DMS 273 (cell line): ENCODE measurements at regions not wholly inside any gene's neighbourhood (a gene's known extent, or its start where the extent isn't known, plus 50 kb on each side); places are given as distances from the start of the nearest gene placed in this dataset.
"Not testable (repeated sequence)": the region's sequence is repeated elsewhere in the genome, so short reads cannot be mapped to it uniquely, and the experiment has no call there.

Experiments used
- DNase-seq: peaks from one replicate; lab custom pipeline; 2025; ENCODE audit not compliant: unreplicated experiment; lab: John Stamatoyannopoulos, UW

DNA sequence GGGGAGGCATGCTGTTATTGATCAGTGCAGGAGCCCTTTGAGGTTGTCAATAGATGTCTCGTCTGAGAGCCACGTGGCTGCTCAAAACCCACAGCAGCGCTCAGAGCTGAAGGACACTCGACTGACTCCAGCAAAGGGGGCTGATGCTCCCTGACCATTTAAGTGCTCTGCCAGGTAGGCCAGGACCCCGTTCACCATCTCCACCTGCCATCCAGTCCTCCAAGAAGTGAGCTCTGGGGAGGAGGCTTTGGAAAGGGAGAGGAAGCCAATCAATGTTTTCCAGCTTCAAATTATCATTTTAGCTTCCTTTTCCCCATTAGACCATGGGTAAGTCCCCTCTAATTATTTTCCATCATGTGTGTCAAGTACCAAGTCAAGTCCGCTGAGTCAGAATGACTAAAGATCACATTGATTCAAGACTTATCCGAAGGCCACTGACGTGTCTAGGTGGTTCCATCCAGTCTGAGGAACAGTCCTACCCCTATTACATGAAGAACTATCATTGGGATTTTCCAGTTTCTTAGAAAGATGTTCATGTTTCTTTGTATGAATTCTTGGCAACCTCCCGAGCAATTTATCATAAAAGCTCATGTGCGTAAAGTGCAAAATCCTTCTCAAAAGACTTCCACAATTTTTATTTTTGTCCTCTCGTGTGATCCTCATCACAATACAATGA is 302.6 kb upstream of the LYZL1 start:
- no peak for DNase-seq

- DNase-seq = no peak
Observed at GRCh38 chr10:28986856-28987255, 302.0 kb upstream of the LYZL1 start.

DNA sequence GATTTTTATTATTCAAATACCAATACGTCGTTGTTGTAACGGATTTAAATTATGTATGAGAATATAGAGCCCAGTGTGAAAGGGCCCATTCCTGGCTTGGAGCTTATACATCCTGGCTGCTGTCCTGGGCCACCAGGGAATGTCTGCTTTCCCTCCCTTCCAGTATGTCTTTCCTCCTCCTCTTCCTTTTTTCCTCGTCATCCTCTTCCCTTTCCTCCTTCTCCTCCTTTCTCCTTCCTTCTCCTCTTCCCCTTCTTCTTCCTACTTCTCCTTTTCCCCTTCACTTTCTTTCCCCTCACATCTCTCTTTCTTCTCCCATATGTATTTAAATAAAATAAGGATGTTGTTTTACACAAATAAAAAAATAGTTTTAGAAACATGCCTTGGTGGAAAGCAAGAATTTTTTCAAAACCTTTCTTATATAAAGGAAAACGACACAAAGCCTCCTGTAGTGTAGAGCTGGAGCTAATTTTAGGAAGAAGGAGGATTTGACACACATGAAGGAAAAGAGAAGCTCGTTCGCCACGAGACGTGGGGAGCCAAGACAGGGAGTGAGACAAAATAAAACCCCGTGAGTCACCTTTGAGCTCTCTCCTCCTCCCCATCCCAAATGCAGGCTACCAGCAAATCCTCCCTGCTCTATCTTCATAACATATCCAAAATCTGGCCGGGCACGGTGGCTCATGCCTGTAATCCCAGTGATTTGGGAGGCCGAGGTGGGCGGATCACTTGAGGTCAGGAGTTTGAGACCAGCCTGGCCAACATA is 301.1 kb upstream of the LYZL1 start:
- no peak for DNase-seq

DNA sequence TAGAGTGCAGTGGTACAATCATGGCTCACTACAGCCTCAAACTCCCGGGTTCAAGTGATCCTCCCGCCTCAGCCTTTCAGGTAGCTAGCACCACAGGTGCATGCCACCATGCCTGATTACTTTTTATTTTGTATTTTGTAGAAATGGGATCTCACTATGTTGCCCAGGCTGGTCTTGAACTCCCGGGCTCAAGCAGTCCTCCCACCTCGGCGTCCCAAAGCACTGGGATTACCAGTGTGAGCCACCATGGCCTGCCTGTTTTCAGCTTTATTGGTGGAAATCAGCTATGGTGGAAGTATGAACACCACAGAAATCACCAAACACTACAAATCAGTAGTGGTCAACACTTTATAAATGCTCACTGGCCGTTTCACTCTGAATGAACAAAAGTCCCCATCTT is 299.9 kb upstream of the LYZL1 start:
- no peak for DNase-seq

- peak; percentile 40 for DNase-seq
Observed at GRCh38 chr10:28991333-28992270, 297.3 kb upstream of the LYZL1 start.

- no peak for DNase-seq
Observed at GRCh38 chr10:28993056-28993455, 295.8 kb upstream of the LYZL1 start.

DNA sequence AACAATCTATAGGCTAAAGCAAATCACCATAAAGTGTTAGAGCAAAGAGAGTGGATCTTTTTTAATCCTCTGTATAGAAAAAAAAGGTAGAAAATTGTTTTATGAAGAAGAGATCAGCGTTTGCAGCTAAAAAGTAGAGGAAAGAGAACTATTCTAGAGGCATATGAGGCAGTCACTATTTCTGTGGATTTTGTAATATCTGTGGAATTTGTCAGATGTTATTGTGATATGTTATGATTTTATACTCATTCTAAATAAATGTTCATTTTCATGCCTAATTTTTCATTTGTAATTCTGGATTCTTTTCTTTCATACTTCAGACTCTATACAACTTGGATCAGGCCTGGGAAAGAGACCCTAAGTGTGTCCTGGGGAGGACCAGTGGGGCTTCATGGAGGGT is 295.0 kb upstream of the LYZL1 start:
- DNase-seq = no peak

DNA sequence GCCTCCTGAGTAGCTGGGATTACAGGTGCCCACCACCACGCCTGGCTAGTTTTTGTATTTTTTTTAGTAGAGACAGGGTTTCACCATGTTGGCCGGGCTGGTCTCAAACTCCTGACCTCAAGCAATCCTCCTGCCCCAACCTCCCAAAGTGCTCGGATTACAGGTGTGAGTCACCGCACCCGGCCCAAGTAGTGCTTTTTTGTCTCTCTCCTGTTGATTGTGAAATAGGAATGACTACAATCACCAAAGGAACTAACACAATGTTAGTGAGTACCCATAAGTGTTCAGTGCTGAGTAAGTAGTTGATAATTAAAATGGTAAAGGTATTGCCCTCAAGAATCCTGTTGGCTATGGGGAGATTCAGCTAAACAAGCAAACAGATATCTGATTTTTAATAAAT is 294.1 kb upstream of the LYZL1 start:
- DNase-seq = not testable (repeated sequence)

GRCh38 chr10:28995497-28995896 is 293.4 kb upstream of the LYZL1 start:
- DNase-seq = no peak

GRCh38 chr10:28996345-28996744 is 292.5 kb upstream of the LYZL1 start:
- no peak for DNase-seq

DNA sequence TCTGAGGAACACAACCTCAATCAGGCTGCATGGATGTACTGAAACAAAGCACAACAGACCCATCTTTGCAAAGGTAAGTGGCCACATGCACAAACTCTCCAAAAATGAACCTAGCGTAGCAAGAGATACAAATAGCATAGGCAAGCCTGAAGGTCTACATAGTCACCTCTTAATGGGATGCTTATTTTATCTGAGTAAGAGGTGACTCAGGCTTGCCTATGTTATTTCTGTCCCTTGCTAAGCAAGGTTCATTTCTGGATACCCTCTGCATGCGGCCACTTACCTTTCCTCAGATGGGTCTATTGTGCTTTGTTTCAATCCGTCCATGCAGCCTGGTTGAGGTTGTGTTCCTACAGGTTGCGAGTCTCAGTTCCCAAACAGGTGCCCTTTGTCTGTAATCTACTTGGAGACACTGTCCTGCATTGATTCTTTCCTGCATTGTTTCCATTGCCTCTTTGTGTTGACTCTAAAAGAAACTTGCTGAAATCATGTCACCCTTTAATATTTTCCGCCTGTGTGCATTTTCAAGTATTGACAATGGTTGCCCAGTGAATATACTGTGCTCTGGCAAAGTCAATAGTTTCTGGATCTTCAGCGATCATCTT is 291.8 kb upstream of the LYZL1 start:
- DNase-seq = no peak

DNA sequence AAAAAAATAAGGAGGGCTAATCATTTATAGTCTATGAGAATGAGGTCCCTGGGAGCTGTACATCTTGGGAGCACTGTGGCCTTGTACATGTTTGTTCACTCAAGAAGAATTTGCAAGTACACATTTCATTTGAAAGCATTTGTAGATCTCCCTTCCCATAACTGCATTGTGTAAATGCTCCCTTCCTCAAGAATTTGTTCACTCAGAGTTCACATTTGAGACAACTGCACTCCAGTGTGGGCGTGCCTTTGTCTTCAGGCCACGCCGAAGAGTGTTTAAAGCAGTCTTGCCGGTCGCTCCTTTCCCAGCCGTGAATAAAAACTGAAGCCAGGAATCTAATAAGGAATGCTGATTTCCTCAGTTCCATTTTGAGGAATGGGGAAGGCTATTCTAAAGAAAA is 291.1 kb upstream of the LYZL1 start:
- no peak for DNase-seq

DNA sequence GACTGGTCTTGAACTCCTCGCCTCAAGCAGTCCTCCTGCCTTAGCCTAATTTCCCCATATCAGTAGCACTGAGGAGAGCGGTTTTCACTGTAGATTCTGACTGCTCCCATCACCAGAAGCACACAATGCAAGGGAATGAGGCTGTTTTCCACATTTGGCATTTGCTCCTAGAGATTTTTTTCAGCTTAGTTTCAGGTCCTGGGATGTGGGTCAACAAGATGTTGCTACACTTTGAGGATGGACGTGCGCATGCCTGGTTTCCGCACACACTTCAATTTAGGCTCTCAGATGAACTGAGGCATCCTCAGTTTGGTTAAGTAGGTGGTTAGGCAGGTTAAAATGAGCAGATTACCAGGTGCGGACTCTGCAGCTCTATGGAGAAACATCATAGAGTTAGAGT is 287.1 kb upstream of the LYZL1 start:
- no peak for DNase-seq

- DNase-seq = not testable (repeated sequence)
Observed at GRCh38 chr10:29003014-29003413, 285.9 kb upstream of the LYZL1 start.

DNA sequence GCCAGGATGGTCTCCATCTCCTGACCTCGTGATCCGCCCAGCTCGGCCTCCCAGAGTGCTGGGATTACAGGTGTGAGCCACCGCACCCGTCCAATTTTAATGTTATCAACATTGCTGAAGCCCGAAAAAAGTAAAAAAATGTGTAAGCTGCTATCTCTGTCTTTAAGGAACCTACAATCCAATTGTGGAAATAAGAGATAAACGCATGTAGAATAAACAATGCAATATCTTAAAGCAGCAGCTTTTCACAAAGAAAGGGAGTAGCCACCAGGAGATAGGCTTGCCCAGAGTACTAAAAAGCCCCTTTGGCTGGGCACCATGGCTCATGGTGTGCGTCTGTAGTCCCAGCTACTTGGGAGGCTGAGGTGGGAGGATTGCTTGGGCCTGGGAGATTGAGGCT is 282.9 kb upstream of the LYZL1 start:
- no peak for DNase-seq

DNA sequence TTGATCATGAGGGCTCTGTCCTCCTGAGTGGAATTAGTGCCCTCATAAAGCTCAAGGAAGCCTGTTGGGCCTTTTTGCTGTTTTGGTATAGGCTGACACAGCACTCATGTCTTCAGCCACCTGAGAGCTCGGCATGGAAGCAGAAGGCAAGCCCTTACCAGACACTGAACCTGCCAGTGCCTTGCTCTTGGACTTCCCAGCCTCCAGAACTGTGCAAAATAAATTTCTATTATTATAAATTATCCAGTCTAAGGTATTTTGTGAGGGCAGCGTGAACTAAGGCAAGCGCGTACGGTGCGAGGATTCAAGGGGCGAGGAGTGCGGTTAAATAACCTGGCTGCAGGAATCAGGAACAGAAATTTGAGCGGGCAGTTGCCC is 281.5 kb upstream of the LYZL1 start:
- DNase-seq = no peak

DNA sequence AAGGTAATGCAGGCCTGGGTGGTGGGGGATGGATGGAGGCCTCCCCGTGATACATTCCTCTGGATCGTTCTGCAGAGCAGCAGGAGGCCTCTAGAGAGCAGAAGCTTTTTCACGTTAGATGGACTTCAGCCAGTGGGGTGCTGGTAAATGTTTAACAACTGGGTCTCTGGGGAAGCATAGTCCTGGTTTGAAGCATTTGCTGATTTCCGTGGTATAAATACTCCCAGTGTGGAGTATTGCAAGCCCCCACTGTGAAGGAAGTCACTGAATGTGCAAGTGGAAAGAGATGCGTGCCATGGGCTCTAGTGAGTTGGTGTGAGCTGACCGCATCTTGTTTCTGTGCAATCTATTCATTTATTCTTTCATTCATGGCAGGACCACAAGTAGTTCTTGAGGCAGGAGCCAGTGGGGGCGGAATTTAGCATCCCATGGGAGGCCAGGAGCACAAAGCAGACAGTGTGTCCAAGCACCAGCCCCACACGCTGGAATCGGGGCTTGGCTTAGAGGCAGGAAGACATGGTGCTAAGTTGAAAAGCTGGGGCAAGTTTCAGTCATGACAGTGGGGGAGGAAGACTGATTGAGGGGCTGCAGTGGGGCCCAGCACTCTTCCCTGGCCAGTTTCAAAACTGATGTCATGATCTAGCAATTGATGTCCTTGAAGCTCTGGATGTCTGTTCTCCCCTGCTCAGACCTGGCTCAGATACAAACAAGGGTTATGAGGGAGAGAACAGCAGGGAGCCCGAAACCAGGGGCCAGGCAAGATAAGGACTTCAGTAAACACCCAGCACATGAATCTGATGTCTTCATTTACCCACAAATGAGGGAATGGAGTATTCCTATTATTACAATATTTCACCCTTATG is 280.9 kb upstream of the LYZL1 start:
- DNase-seq = no peak

DNA sequence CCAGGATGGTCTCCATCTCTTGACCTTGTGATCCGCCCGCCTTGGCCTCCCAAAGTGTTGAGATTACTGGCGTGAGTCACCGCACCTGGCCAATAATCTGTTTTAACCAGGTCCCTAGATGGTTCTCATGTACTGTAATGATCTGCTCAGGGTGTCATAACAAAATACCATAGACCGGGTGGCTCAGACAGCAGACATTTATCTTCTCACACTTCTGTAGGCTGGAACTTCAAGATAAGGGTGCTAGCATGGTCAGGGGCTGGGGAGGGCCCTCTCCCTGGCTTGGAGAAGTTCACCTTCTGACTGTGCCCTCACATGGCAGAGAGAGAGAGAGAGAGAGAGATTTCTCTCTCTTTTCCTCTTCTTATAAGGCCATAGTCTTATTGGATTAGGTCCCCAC is 279.4 kb upstream of the LYZL1 start:
- DNase-seq = no peak

DNA sequence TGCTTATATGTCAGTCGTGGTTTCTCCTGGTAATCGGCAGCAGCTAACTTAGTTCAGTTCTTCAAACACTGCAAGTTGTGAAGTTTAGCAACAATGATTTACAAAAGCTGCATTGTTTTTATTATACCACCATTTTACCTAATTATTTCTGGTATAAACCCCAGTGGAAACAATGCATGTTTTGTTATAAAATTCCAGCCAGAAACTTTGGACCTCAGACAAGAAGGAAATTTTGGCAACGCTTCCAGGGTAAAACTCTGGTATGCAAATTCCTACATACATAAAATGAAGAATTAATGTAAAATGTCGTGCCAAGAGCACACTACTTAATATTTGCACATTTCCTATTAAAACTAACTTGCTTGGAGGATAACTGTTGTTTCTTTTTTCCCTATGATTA is 277.4 kb upstream of the LYZL1 start:
- no peak for DNase-seq

- DNase-seq = no peak
Observed at GRCh38 chr10:29012926-29013554, 275.8 kb upstream of the LYZL1 start.
